ENCODE measurements at regions not wholly inside any gene's neighbourhood (a gene's known extent, or its start where the extent isn't known, plus 50 kb on each side); places are given as distances from the start of the nearest gene placed in this dataset.

DNA sequence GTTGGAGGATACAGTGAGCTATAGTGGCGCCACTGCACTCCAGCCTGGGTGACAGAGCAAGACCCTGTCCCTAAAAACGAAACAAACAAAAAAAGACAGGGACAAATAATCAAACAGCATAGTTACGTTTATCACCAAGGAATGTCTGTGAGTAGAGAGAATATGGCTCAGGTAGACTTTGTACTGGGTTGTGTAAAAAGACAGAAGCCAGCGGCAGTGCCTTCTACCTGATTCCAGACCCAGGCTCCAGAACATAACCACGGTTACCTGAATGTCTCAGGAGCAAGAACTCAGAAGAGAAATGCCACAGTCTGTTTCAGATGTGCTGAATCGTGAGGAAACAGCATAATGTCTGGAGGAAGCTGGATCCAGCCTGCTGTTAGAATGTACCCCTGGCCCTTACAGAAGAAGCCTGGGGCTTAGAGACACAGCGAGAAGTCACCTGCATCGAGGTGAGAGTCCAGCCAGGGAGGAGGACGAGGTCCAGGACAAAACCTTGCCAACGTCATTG, 60.9 kb upstream of the KAT6B start:
- TF ChIP-seq EP300 (IDR thresholded peaks at IDR 0.05; ENCODE audit: borderline replicate concordance in 1 of 2, control insufficient read depth in 1 of 2, low read depth in 2 of 2, low read length in 2 of 2): no peak
- TF ChIP-seq SUPT20H (IDR thresholded peaks at IDR 0.05; ENCODE audit: borderline replicate concordance, control insufficient read depth, low read depth, low read length): no peak
- TF ChIP-seq, protein P1, sequence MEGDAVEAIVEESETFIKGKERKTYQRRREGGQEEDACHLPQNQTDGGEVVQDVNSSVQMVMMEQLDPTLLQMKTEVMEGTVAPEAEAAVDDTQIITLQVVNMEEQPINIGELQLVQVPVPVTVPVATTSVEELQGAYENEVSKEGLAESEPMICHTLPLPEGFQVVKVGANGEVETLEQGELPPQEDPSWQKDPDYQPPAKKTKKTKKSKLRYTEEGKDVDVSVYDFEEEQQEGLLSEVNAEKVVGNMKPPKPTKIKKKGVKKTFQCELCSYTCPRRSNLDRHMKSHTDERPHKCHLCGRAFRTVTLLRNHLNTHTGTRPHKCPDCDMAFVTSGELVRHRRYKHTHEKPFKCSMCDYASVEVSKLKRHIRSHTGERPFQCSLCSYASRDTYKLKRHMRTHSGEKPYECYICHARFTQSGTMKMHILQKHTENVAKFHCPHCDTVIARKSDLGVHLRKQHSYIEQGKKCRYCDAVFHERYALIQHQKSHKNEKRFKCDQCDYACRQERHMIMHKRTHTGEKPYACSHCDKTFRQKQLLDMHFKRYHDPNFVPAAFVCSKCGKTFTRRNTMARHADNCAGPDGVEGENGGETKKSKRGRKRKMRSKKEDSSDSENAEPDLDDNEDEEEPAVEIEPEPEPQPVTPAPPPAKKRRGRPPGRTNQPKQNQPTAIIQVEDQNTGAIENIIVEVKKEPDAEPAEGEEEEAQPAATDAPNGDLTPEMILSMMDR (IDR thresholded peaks at IDR 0.05 in 2 of 3, conservative IDR thresholded peaks at IDR 0.05 in 1 of 3; ENCODE audit: control insufficient read depth in 2 of 3, extremely low read depth in 1 of 3, insufficient read depth in 1 of 3, low read depth in 3 of 3, low read length in 3 of 3): no peak
- TF ChIP-seq POLR2A (IDR thresholded peaks at IDR 0.05; ENCODE audit: low read depth, low read length): no peak
- TF ChIP-seq TCF12 (IDR thresholded peaks at IDR 0.05; ENCODE audit: low read depth, low read length): no peak
- TF ChIP-seq, protein P2, sequence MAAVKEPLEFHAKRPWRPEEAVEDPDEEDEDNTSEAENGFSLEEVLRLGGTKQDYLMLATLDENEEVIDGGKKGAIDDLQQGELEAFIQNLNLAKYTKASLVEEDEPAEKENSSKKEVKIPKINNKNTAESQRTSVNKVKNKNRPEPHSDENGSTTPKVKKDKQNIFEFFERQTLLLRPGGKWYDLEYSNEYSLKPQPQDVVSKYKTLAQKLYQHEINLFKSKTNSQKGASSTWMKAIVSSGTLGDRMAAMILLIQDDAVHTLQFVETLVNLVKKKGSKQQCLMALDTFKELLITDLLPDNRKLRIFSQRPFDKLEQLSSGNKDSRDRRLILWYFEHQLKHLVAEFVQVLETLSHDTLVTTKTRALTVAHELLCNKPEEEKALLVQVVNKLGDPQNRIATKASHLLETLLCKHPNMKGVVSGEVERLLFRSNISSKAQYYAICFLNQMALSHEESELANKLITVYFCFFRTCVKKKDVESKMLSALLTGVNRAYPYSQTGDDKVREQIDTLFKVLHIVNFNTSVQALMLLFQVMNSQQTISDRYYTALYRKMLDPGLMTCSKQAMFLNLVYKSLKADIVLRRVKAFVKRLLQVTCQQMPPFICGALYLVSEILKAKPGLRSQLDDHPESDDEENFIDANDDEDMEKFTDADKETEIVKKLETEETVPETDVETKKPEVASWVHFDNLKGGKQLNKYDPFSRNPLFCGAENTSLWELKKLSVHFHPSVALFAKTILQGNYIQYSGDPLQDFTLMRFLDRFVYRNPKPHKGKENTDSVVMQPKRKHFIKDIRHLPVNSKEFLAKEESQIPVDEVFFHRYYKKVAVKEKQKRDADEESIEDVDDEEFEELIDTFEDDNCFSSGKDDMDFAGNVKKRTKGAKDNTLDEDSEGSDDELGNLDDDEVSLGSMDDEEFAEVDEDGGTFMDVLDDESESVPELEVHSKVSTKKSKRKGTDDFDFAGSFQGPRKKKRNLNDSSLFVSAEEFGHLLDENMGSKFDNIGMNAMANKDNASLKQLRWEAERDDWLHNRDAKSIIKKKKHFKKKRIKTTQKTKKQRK (IDR thresholded peaks at IDR 0.05; ENCODE audit: low read depth, low read length): no peak
- no peak for TF ChIP-seq POLR2AphosphoS5 (IDR thresholded peaks at IDR 0.05; ENCODE audit: low read length)
- no peak for TF ChIP-seq SIN3A (IDR thresholded peaks at IDR 0.05; ENCODE audit: low read depth, low read length)
- TF ChIP-seq, protein P3, sequence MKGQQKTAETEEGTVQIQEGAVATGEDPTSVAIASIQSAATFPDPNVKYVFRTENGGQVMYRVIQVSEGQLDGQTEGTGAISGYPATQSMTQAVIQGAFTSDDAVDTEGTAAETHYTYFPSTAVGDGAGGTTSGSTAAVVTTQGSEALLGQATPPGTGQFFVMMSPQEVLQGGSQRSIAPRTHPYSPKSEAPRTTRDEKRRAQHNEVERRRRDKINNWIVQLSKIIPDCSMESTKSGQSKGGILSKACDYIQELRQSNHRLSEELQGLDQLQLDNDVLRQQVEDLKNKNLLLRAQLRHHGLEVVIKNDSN (IDR thresholded peaks at IDR 0.05; ENCODE audit: borderline replicate concordance, extremely low read length, insufficient read depth, low read depth, low read length): no peak
- TF ChIP-seq EED (IDR thresholded peaks at IDR 0.05; ENCODE audit: low read depth): no peak
- no peak for TF ChIP-seq FOXK2 (IDR thresholded peaks at IDR 0.05)
- TF ChIP-seq NFIC (IDR thresholded peaks at IDR 0.05; ENCODE audit: low read depth, low read length): no peak

Data from GM12878 (cell line).